HCT116 (cell line): ENCODE measurements at regions not wholly inside any gene's neighbourhood (a gene's known extent, or its start where the extent isn't known, plus 50 kb on each side); places are given as distances from the start of the nearest gene placed in this dataset.
"Not testable (repeated sequence)": the region's sequence is repeated elsewhere in the genome, so short reads cannot be mapped to it uniquely, and the experiment has no call there.

ENCODE experiments used
- ATAC-seq: fragments of 200-7000 bp; cut with Tn5 transposase; 2 replicates; pipeline ENCODE4 v1.9.1; 2020; ENCODE audit warnings: mild to moderate bottlenecking, moderate library complexity
- BruUV-seq: library from RNA; stranded (reverse); fragments of 400-500 nt; replicated peaks from 2 replicates; lab custom pipeline; 2021; lab: Mats Ljungman, UMichigan
- CTCF ChIA-PET: fragments of 300-600 bp; sonication (Branson Sonifier 250); formaldehyde crosslinking; loops from one replicate; lab custom pipeline; 2021; ENCODE audit warnings: antibody characterized with exemption; lab: Charles Lee
- POLR2A ChIA-PET: fragments of 300-600, 350-600 bp; sonication (Branson Sonifier 250); formaldehyde crosslinking; loops from one replicate; lab custom pipeline; 2021; ENCODE audit warnings: antibody characterized with exemption; lab: Charles Lee
- RAD21 ChIA-PET, 2 experiments: fragments of 300-600 bp; sonication (Branson Sonifier 250); formaldehyde crosslinking; loops; one replicate each; lab custom pipeline; 2023; ENCODE audit warnings: low total read pairs in 2 of 2; ENCODE audit not compliant: uncharacterized antibody in 2 of 2, unreplicated experiment in 2 of 2, low non-redundant PET in 1 of 2; lab: Charles Lee
- DNase-seq: peaks from one replicate; pipeline ENCODE4 v3.0.0-alpha.2; 2010; ENCODE audit warnings: low read depth, low spot score
- H2AFZ ChIP-seq: fragments of 200-600 bp; shearing (Covaris generic), sonication (generic); 2 replicates; pipeline ENCODE4 v1.6.1; 2017; ENCODE audit warnings: low read depth, mixed run types, mixed read lengths, antibody characterized with exemption, low read length; ENCODE audit not compliant: poor library complexity, severe bottlenecking
- H3K27ac ChIP-seq: 2 replicates; pipeline ENCODE4 v1.5.1; 2012; ENCODE audit warnings: low read depth, low read length
- H3K27me3 ChIP-seq: fragments of 200-600 bp; sonication (generic); 2 replicates; pipeline ENCODE4 v1.6.1; 2016; ENCODE audit warnings: mixed run types, low read length, mixed read lengths; ENCODE audit not compliant: insufficient read depth
- H3K36me3 ChIP-seq, 2 experiments: fragments of 200-500 bp in 1 of 2; fragments of 200-600 bp in 1 of 2; sonication (Bioruptor generic) in 1 of 2; sonication (generic) in 1 of 2; 2 replicates each; pipeline versions ENCODE4 v1.5.1 to v1.6.1; 2014 to 2016; ENCODE audit warnings: low read length in 2 of 2, inconsistent platforms in 1 of 2, mixed read lengths in 1 of 2, mixed run types in 1 of 2; ENCODE audit not compliant: insufficient read depth in 2 of 2, control insufficient read depth in 1 of 2
- H3K4me1 ChIP-seq, 2 experiments: fragments of 200-600 bp in 1 of 2; sonication (generic) in 1 of 2; 2 replicates each; pipeline versions ENCODE4 v1.5.1 to v1.6.1; 2012 to 2017; ENCODE audit warnings: low read length in 2 of 2, inconsistent platforms in 1 of 2, mild to moderate bottlenecking in 1 of 2, mixed read lengths in 1 of 2, mixed run types in 1 of 2, moderate library complexity in 1 of 2; ENCODE audit not compliant: insufficient read depth in 2 of 2, control insufficient read depth in 1 of 2
- H3K4me2 ChIP-seq: fragments of 200-600 bp; sonication (generic); 2 replicates; pipeline ENCODE4 v1.6.1; 2017; ENCODE audit warnings: mixed run types, low read length, mixed read lengths
- H3K4me3 ChIP-seq, 2 experiments: fragments of 200-600 bp in 1 of 2; sonication (generic) in 1 of 2; replicated peaks in 1 of 2; 2 replicates each; pipeline ENCODE4 v1.5.1; 2011 to 2016; ENCODE audit warnings: low read length in 2 of 2, control low read depth in 1 of 2, low read depth in 1 of 2, mild to moderate bottlenecking in 1 of 2, mixed read lengths in 1 of 2, mixed run types in 1 of 2
- H3K79me2 ChIP-seq: fragments of 200-600 bp; sonication (generic); 2 replicates; pipeline ENCODE4 v1.6.1; 2017; ENCODE audit warnings: mild to moderate bottlenecking, mixed run types, low read length, moderate library complexity, mixed read lengths; ENCODE audit not compliant: insufficient read depth
- H3K9ac ChIP-seq: fragments of 200-600 bp; sonication (generic); 2 replicates; pipeline ENCODE4 v1.6.1; 2016; ENCODE audit warnings: low read length, mixed read lengths
- H3K9me2 ChIP-seq: fragments of 200-600 bp; sonication (generic), shearing (Covaris generic); 2 replicates; pipeline ENCODE4 v1.6.1; 2017; ENCODE audit warnings: mixed run types, mild to moderate bottlenecking, moderate library complexity; ENCODE audit not compliant: insufficient read depth
- H3K9me3 ChIP-seq, 2 experiments: fragments of 200-500 bp in 1 of 2; fragments of 200-600 bp in 1 of 2; sonication (Bioruptor generic) in 1 of 2; sonication (generic) in 1 of 2; 2 replicates each; pipeline ENCODE4 v1.6.1; 2014 to 2017; ENCODE audit warnings: low read length in 2 of 2, mixed read lengths in 2 of 2, inconsistent platforms in 1 of 2, low read depth in 1 of 2, mild to moderate bottlenecking in 1 of 2, mixed run types in 1 of 2, moderate library complexity in 1 of 2; ENCODE audit not compliant: control insufficient read depth in 1 of 2, insufficient read depth in 1 of 2
- H4K20me1 ChIP-seq: fragments of 200-600 bp; sonication (generic), shearing (Covaris generic); 2 replicates; pipeline ENCODE4 v1.6.1; 2017; ENCODE audit warnings: mixed run types, mild to moderate bottlenecking, moderate library complexity; ENCODE audit not compliant: insufficient read depth
- intact Hi-C: fragments of 100-400 bp; cut with micrococcal nuclease; formaldehyde crosslinking; loops from 2 replicates; pipeline ENCODE4 v1.10.0; 2022

DNA sequence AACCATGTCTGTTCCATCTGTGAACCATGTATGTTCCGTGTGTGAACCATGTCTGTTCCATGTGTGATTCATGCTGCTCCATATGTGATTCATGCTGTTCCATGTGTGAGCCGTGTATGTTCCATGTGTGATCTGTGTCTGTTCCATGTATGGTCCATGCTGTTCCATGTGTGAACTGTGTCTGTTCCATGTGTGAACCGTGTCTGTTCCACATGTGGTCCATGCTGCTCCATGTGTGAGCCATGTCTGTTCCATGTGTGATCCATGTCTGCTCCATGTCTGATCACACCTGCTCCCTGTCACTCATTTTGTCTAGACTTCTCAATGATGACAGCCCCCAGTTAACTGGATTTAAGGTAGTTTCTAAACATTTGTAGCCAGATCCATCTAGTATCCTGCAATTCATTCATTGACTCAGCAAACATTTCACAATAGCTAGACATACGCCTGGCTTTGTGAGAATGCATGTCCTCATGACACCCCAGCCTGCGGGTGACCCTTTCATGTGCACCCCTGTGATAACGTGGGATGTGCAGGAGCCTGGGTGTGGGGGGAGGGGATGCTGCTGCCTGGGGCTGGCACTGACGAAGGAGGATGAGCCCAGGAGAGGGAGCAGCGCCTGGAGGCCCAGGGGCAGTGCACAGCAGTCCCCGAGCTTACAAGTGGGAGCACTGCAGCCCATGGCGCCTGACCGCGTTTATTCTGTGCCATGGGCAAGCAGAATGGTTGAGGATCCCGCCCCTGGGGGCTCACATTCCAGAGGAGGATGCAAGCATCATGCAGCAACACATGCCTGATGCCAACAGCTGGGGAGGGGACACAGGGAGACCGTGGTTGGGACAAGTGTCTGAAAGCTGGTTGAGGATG, 74.1 kb upstream of the METTL9 start:
- H3K9me2 ChIP-seq, H3K27me3 ChIP-seq, H3K27ac ChIP-seq, H2AFZ ChIP-seq, H3K9ac ChIP-seq, H3K36me3 ChIP-seq, H3K4me3 ChIP-seq, POLR2A ChIA-PET, H3K4me2 ChIP-seq, intact Hi-C loops, DNase-seq, H4K20me1 ChIP-seq, ATAC-seq, CTCF ChIA-PET, H3K9me3 ChIP-seq, RAD21 ChIA-PET, BruUV-seq, H3K79me2 ChIP-seq: not testable (repeated sequence)
- H3K4me1 ChIP-seq = peaks cover 10 to 17% of the 10 kb centered on the region in 2 experiments

DNA sequence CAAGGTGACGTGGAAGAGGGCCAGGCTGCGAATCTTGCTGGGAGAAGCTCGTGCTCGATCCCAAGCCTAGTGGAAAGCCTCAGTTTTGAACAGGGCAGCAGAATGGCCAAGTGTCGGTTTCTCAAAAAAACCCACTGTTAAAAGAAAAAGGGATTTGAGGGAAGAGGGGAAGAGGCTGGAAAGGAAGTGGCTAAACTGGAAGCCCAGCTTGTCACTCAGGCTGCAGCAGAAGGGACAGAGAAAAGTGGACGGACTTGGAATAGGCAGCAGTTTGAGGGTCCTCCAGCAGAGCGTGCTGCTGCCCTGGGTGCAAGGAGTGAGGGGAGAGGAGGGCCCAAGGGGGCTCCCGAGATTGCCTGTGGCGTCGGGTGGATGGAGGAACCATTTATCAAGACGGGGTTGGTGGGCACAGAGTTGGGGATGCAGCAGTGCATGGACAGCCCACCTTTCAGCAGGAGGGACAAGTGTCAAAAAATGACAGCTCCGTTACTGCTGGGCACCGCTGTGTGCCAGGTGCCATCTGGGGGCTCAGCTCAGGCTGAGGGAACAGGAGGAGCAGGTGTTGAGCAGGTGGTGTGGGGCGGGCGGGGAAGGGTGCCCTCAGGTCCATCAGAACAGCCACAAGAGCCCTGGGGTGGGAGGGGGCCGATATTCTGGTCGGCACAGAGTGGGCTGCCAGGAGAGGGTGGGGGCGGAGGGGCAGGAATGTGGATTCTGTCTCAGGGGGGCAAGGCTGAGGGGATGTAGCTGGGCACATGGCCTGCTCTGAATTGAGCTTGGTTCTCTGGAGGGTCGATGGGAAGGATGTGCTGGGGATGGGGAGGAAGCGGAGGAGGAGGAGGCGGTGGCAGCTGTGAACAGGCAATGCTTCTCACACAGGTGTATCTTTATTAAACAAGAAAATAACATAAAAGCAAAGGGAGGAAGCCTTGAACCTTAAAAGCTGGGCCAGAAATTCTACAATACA, 73.1 kb upstream of the METTL9 start:
- H3K9me3 ChIP-seq, RAD21 ChIA-PET, H2AFZ ChIP-seq, H4K20me1 ChIP-seq, H3K9ac ChIP-seq, H3K4me3 ChIP-seq, H3K4me1 ChIP-seq, H3K9me2 ChIP-seq, intact Hi-C loops, DNase-seq, H3K27me3 ChIP-seq, POLR2A ChIA-PET, ATAC-seq, BruUV-seq, CTCF ChIA-PET, H3K4me2 ChIP-seq, H3K36me3 ChIP-seq, H3K27ac ChIP-seq, H3K79me2 ChIP-seq: not testable (repeated sequence)
